ENCODE measurements at regions not wholly inside any gene's neighbourhood (a gene's known extent, or its start where the extent isn't known, plus 50 kb on each side); places are given as distances from the start of the nearest gene placed in this dataset.
A peak's percentile ranks its signal among the peaks of the same experiment; 100 is the strongest.

DNA sequence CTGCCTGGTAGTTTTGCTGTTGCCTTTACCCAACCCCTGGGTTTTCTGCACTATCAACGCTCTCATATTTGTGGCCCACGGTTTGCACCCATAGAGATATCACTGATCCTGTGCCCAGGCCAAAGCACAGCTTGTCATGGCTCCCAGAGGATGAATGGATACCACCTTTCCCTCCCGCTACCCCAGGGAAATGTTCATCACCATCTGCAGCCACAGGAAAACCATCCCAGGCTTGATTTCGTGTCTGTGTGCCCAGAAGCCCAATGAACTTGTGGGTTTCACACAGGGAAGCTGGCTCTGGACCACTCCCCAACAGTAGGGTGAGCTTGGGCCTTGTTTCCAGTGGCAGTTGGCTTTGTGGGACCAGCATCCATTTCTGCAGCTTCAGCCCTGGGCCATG lies 143.1 kb upstream of the GDF10 start:
- H3K4me1 ChIP-seq (ENCODE audit: control insufficient read depth in 1 of 2, insufficient read depth in 2 of 2, low read length in 2 of 2): no peaks in the 10 kb centered on the region
- H3K27ac ChIP-seq (ENCODE audit: low read depth, low read length): no peak overlapping the region
- no peak overlapping the region for H3K23ac ChIP-seq (ENCODE audit: low read length)
- H4K8ac ChIP-seq (ENCODE audit: low read depth, low read length): no peak overlapping the region
- H3K27me3 ChIP-seq (ENCODE audit: insufficient read depth, low read length): no peaks in the 10 kb centered on the region
- no peak overlapping the region for H2BK5ac ChIP-seq (ENCODE audit: low read depth, low read length, poor library complexity)
- H3K18ac ChIP-seq (ENCODE audit: low read length): no peak overlapping the region
- no peak overlapping the region for H2AFZ ChIP-seq (ENCODE audit: insufficient read depth, low read length, poor library complexity)
- H3K79me2 ChIP-seq (ENCODE audit: control insufficient read depth, insufficient read depth, low read length, poor library complexity): no peaks in the 10 kb centered on the region
- H3K4me3 ChIP-seq (ENCODE audit: low read depth, low read length): no peak overlapping the region
- H3K79me1 ChIP-seq (ENCODE audit: low read length): no peaks in the 10 kb centered on the region
- H3K4me2 ChIP-seq (ENCODE audit: low read length): no peak overlapping the region
- no CpG with 5 or more reads among the region's 4 CpGs for WGBS (ENCODE audit: extremely low coverage, insufficient coverage, insufficient read length)
- H3K9me3 ChIP-seq (ENCODE audit: insufficient read depth, low read depth, low read length): peaks cover 8% of the 10 kb centered on the region
- H4K91ac ChIP-seq (ENCODE audit: low read depth, low read length): no peak overlapping the region
- no peak overlapping the region for H3K14ac ChIP-seq (ENCODE audit: low read length)
- H3K36me3 ChIP-seq (ENCODE audit: control insufficient read depth in 1 of 2, insufficient read depth in 2 of 2, low read length in 2 of 2): no peaks in the 10 kb centered on the region
- H3K9ac ChIP-seq (ENCODE audit: low read length): no peak overlapping the region
- H4K12ac ChIP-seq (ENCODE audit: low read depth, low read length): no peak overlapping the region
- H2BK120ac ChIP-seq (ENCODE audit: insufficient read depth, low read length, poor library complexity): no peak overlapping the region
- DNase-seq: no peak
- no peak overlapping the region for H2BK12ac ChIP-seq (ENCODE audit: low read length)
- H3K4ac ChIP-seq (ENCODE audit: low read depth, low read length): no peak overlapping the region
- no peak overlapping the region for H2AK5ac ChIP-seq (ENCODE audit: low read length)

DNA sequence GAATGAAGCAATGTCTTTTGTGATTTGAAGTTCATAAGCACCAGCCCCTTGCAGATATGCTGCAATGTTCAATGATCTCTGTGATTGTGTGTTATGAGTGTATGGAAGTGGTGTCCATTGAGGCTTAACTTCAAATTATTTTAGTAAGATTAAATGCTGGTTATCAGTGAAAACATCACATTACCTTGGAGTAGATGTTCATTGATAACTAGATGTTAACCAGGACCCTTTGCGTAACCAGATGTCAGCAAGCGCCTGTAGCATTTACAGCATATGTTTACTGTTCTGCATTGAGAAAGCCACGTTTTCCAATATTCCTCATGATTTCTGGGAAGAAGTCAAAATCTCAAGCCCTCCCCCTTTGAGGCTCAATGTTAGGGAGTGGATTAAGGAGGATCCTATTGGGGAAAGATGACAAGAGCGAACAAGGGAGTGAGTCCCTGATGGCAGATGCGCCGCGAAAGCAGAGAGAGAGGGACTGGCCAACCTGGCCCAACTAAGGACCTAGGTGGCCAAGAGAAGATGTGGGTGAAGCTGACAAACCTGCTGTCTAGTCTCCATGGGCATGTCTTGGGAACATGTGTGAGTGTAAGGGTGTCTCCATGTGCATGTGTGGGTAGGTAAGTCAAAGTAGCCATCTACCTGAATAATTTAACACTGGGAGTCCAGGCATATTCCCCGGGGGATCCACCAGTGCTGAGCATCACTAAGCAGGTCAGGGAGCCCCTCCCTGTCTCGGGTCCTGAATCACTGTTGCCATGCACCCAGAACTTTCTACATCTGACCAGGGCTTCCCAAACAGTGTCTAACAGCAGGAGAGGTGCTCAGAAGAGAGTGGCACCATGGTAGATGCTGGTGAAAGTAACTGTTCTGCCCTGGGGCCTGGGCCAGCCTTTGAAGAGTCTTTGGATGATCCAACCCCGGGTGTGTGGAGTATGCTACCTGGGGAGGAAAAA lies 141.6 kb upstream of the GDF10 start:
- H2BK12ac ChIP-seq (ENCODE audit: low read length): no peak overlapping the region
- no peak overlapping the region for H3K27ac ChIP-seq (ENCODE audit: low read depth, low read length)
- H3K14ac ChIP-seq (ENCODE audit: low read length): no peak overlapping the region
- H2AK5ac ChIP-seq (ENCODE audit: low read length): no peak overlapping the region
- H2AFZ ChIP-seq (ENCODE audit: insufficient read depth, low read length, poor library complexity): no peak overlapping the region
- H2BK120ac ChIP-seq (ENCODE audit: insufficient read depth, low read length, poor library complexity): no peak overlapping the region
- H3K4me1 ChIP-seq (ENCODE audit: control insufficient read depth in 1 of 2, insufficient read depth in 2 of 2, low read length in 2 of 2): no peaks in the 10 kb centered on the region
- H4K8ac ChIP-seq (ENCODE audit: low read depth, low read length): no peak overlapping the region
- H3K23ac ChIP-seq (ENCODE audit: low read length): no peak overlapping the region
- H3K18ac ChIP-seq (ENCODE audit: low read length): no peak overlapping the region
- no peak overlapping the region for H4K91ac ChIP-seq (ENCODE audit: low read depth, low read length)
- no peaks in the 10 kb centered on the region for H3K36me3 ChIP-seq (ENCODE audit: control insufficient read depth in 1 of 2, insufficient read depth in 2 of 2, low read length in 2 of 2)
- no peaks in the 10 kb centered on the region for H3K27me3 ChIP-seq (ENCODE audit: insufficient read depth, low read length)
- H3K4me3 ChIP-seq (ENCODE audit: low read depth, low read length): no peak overlapping the region
- H3K4ac ChIP-seq (ENCODE audit: low read depth, low read length): no peak overlapping the region
- H3K79me2 ChIP-seq (ENCODE audit: control insufficient read depth, insufficient read depth, low read length, poor library complexity): no peaks in the 10 kb centered on the region
- H3K9ac ChIP-seq (ENCODE audit: low read length): peak overlapping the region; percentile 5
- no peak overlapping the region for H3K4me2 ChIP-seq (ENCODE audit: low read length)
- H2BK5ac ChIP-seq (ENCODE audit: low read depth, low read length, poor library complexity): no peak overlapping the region
- no peaks in the 10 kb centered on the region for H3K79me1 ChIP-seq (ENCODE audit: low read length)
- WGBS (ENCODE audit: extremely low coverage, insufficient coverage, insufficient read length): no CpG with 5 or more reads among the region's 10 CpGs
- H4K12ac ChIP-seq (ENCODE audit: low read depth, low read length): no peak overlapping the region
- no peak for DNase-seq
- peaks cover 8% of the 10 kb centered on the region for H3K9me3 ChIP-seq (ENCODE audit: insufficient read depth, low read depth, low read length)

GRCh38 chr10:47159361-47160260 lies 140.4 kb upstream of the GDF10 start:
- Histone ChIP-seq H4K91ac (ENCODE audit: low read depth, low read length) (no peak overlapping the region), H2BK5ac (ENCODE audit: low read depth, low read length, poor library complexity) (no peak overlapping the region), H4K12ac (ENCODE audit: low read depth, low read length) (no peak overlapping the region), H3K27me3 (ENCODE audit: insufficient read depth, low read length) (no peaks in the 10 kb centered on the region), H2AFZ (ENCODE audit: insufficient read depth, low read length, poor library complexity) (no peak overlapping the region), H3K4me1 (ENCODE audit: control insufficient read depth in 1 of 2, insufficient read depth in 2 of 2, low read length in 2 of 2) (peaks cover 0 to 3% of the 10 kb centered on the region in 2 experiments), H3K9ac (ENCODE audit: low read length) (no peak overlapping the region), H2BK120ac (ENCODE audit: insufficient read depth, low read length, poor library complexity) (no peak overlapping the region), H2AK5ac (ENCODE audit: low read length) (no peak overlapping the region), H3K79me1 (ENCODE audit: low read length) (peaks cover 2% of the 10 kb centered on the region), H3K79me2 (ENCODE audit: control insufficient read depth, insufficient read depth, low read length, poor library complexity) (no peaks in the 10 kb centered on the region), H3K14ac (ENCODE audit: low read length) (no peak overlapping the region), H3K4ac (ENCODE audit: low read depth, low read length) (no peak overlapping the region), H3K4me2 (ENCODE audit: low read length) (no peak overlapping the region), H2BK12ac (ENCODE audit: low read length) (no peak overlapping the region), H3K4me3 (ENCODE audit: low read depth, low read length) (no peak overlapping the region), H3K27ac (ENCODE audit: low read depth, low read length) (no peak overlapping the region), H3K36me3 (ENCODE audit: control insufficient read depth in 1 of 2, insufficient read depth in 2 of 2, low read length in 2 of 2) (no peaks in the 10 kb centered on the region), H4K8ac (ENCODE audit: low read depth, low read length) (no peak overlapping the region), H3K18ac (ENCODE audit: low read length) (no peak overlapping the region), H3K9me3 (ENCODE audit: insufficient read depth, low read depth, low read length) (peaks cover 8% of the 10 kb centered on the region), H3K23ac (ENCODE audit: low read length) (no peak overlapping the region)
- no CpG with 5 or more reads among the region's 7 CpGs for WGBS (ENCODE audit: extremely low coverage, insufficient coverage, insufficient read length)
- no peak for DNase-seq

GRCh38 chr10:47160261-47160908 lies 139.6 kb upstream of the GDF10 start:
- no CpG with 5 or more reads among the region's 9 CpGs for WGBS (ENCODE audit: extremely low coverage, insufficient coverage, insufficient read length)
- H3K36me3 ChIP-seq (ENCODE audit: control insufficient read depth in 1 of 2, insufficient read depth in 2 of 2, low read length in 2 of 2): no peaks in the 10 kb centered on the region

More at GRCh38 chr10:47160261-47160908, 139.6 kb upstream of the GDF10 start:
- Histone ChIP-seq H2BK5ac (ENCODE audit: low read depth, low read length, poor library complexity) (no peak overlapping the region), H2AK5ac (ENCODE audit: low read length) (no peak overlapping the region), H3K79me1 (ENCODE audit: low read length) (peaks cover 6% of the 10 kb centered on the region), H3K27me3 (ENCODE audit: insufficient read depth, low read length) (no peaks in the 10 kb centered on the region), H2BK12ac (ENCODE audit: low read length) (no peak overlapping the region), H3K9ac (ENCODE audit: low read length) (no peak overlapping the region), H3K4me3 (ENCODE audit: low read depth, low read length) (no peak overlapping the region), H3K9me3 (ENCODE audit: insufficient read depth, low read depth, low read length) (peaks cover 5% of the 10 kb centered on the region), H4K12ac (ENCODE audit: low read depth, low read length) (no peak overlapping the region), H3K4me2 (ENCODE audit: low read length) (no peak overlapping the region), H3K23ac (ENCODE audit: low read length) (no peak overlapping the region), H3K4ac (ENCODE audit: low read depth, low read length) (no peak overlapping the region), H3K4me1 (ENCODE audit: control insufficient read depth in 1 of 2, insufficient read depth in 2 of 2, low read length in 2 of 2) (peaks cover 3 to 8% of the 10 kb centered on the region in 2 experiments), H3K79me2 (ENCODE audit: control insufficient read depth, insufficient read depth, low read length, poor library complexity) (no peaks in the 10 kb centered on the region), H2BK120ac (ENCODE audit: insufficient read depth, low read length, poor library complexity) (no peak overlapping the region), H2AFZ (ENCODE audit: insufficient read depth, low read length, poor library complexity) (no peak overlapping the region), H3K14ac (ENCODE audit: low read length) (no peak overlapping the region), H3K27ac (ENCODE audit: low read depth, low read length) (no peak overlapping the region), H4K8ac (ENCODE audit: low read depth, low read length) (no peak overlapping the region), H3K18ac (ENCODE audit: low read length) (no peak overlapping the region), H4K91ac (ENCODE audit: low read depth, low read length) (no peak overlapping the region)
- no peak for DNase-seq
